K562 (cell line): ENCODE measurements at regions not wholly inside any gene's neighbourhood (a gene's known extent, or its start where the extent isn't known, plus 50 kb on each side); places are given as distances from the start of the nearest gene placed in this dataset.

Source experiments
- ATAC-seq: fragments of 200-7000 bp; cut with Tn5 transposase; 3 replicates; pipeline ENCODE4 v1.9.1; 2020; ENCODE audit warnings: moderate library complexity
- BruUV-seq: library from RNA; stranded (reverse); fragments of 400-500 nt; replicated peaks from 2 replicates; lab custom pipeline; 2021; lab: Mats Ljungman, UMichigan
- CTCF ChIA-PET: fragments of 300-600 bp; formaldehyde crosslinking; extraction: SDS; loops from one replicate; lab custom pipeline; 2021; ENCODE audit warnings: low intra/inter-chr PET ratio; lab: Yijun Ruan, JAX
- POLR2A ChIA-PET: fragments of 300-600, 350-650 bp; sonication (Branson Sonifier 250); formaldehyde crosslinking; extraction: SDS; loops from one replicate; lab custom pipeline; 2021; ENCODE audit warnings: antibody characterized with exemption, inconsistent platforms; lab: Yijun Ruan, JAX
- DNase-seq, 4 experiments: peaks; one replicate each; pipeline versions ENCODE4 v3.0.0 to v3.0.0-alpha.2; 2011 to 2018; ENCODE audit warnings: low spot score in 3 of 4, mixed read lengths in 3 of 4; ENCODE audit errors: extremely low read depth in 1 of 4
- FAIRE-seq: peaks from 2 replicates; lab custom pipeline; 2011; peaks lifted over from hg19 to GRCh38; lab: Jason Lieb, UNC
- H2AFZ ChIP-seq: 2 replicates; pipeline ENCODE4 v1.6.0; 2011; ENCODE audit warnings: low read depth, low read length, control low read depth, inconsistent platforms
- H3K27ac ChIP-seq: fragments of 200-600 bp; 3 replicates; pipeline ENCODE4 v1.8.0; 2011; ENCODE audit warnings: low read depth, mild to moderate bottlenecking, control low read depth, inconsistent platforms, low read length, moderate library complexity, mixed read lengths; ENCODE audit errors: extremely low read depth
- H3K27me3 ChIP-seq, 2 experiments: fragments of 300-600 bp in 1 of 2; 2 replicates in 1 of 2; 3 replicates in 1 of 2; pipeline versions ENCODE4 v1.6.0 to v1.8.0; 2011; ENCODE audit warnings: inconsistent platforms in 2 of 2, low read length in 2 of 2, mild to moderate bottlenecking in 1 of 2, mixed read lengths in 1 of 2, moderate library complexity in 1 of 2; ENCODE audit not compliant: control insufficient read depth in 2 of 2, insufficient read depth in 2 of 2
- H3K36me3 ChIP-seq: fragments of 300-600 bp; 3 replicates; pipeline ENCODE4 v1.8.0; 2011; ENCODE audit warnings: mild to moderate bottlenecking, low read length, inconsistent platforms; ENCODE audit not compliant: control insufficient read depth, insufficient read depth
- H3K4me1 ChIP-seq, 2 experiments: fragments of 200-600 bp in 1 of 2; replicated peaks in 1 of 2; 2 replicates in 1 of 2; 3 replicates in 1 of 2; pipeline versions ENCODE4 v1.5.1 to v1.8.0; 2011; ENCODE audit warnings: inconsistent platforms in 2 of 2, low read length in 2 of 2, mild to moderate bottlenecking in 1 of 2, mixed read lengths in 1 of 2, moderate library complexity in 1 of 2; ENCODE audit not compliant: control insufficient read depth in 2 of 2, insufficient read depth in 2 of 2
- H3K4me2 ChIP-seq: 2 replicates; pipeline ENCODE4 v1.6.1; 2011; ENCODE audit warnings: low read length, control low read depth, inconsistent platforms, mixed read lengths; ENCODE audit not compliant: insufficient read depth
- H3K4me3 ChIP-seq: fragments of 200-600 bp; sonication (generic), shearing (Covaris generic); 2 replicates; pipeline ENCODE4 v1.5.1; 2016; ENCODE audit warnings: control low read depth, inconsistent platforms
- H3K79me2 ChIP-seq: fragments of 200-600 bp; 3 replicates; pipeline ENCODE4 v1.8.0; 2011; ENCODE audit warnings: low read length, inconsistent platforms; ENCODE audit not compliant: control insufficient read depth, insufficient read depth
- H3K9ac ChIP-seq, 2 experiments: 2 replicates each; pipeline versions ENCODE4 v1.6.0 to v1.6.1; 2011; ENCODE audit warnings: low read depth in 2 of 2, low read length in 2 of 2, control low read depth in 1 of 2, inconsistent platforms in 1 of 2, mild to moderate bottlenecking in 1 of 2, mixed read lengths in 1 of 2; ENCODE audit not compliant: insufficient read depth in 1 of 2
- H3K9me1 ChIP-seq: one replicate; pipeline ENCODE4 v1.6.0; 2011; ENCODE audit warnings: inconsistent platforms, mild to moderate bottlenecking, low read length, moderate library complexity; ENCODE audit not compliant: control insufficient read depth, insufficient read depth
- H3K9me3 ChIP-seq: replicated peaks from 2 replicates; pipeline ENCODE4 v1.5.1; 2011; ENCODE audit warnings: low read depth, low read length, inconsistent platforms; ENCODE audit not compliant: control insufficient read depth, insufficient read depth
- H4K20me1 ChIP-seq: replicated peaks from 2 replicates; pipeline ENCODE4 v1.6.1; 2011; ENCODE audit warnings: low read length, inconsistent platforms, mixed read lengths; ENCODE audit not compliant: control insufficient read depth, insufficient read depth
- BRCA1 ChIP-seq, 2 experiments: fragments of 450-650 bp in 1 of 2; sonication (generic) in 1 of 2; formaldehyde crosslinking in 1 of 2; IDR thresholded peaks; 2 replicates each; pipeline versions ENCODE4 v1.5.0 to v1.6.1; 2017 to 2020; ENCODE audit warnings: mild to moderate bottlenecking in 1 of 2, missing genetic modification reagents in 1 of 2
- C11orf30 ChIP-seq: fragments of 450-650 bp; IDR thresholded peaks from 2 replicates; pipeline ENCODE4 v1.6.1; 2016; ENCODE audit warnings: low read depth, mild to moderate bottlenecking
- KAT8 ChIP-seq: fragments of 450-650 bp; IDR thresholded peaks from 2 replicates; pipeline ENCODE4 v1.6.1; 2016; ENCODE audit warnings: low read depth, mild to moderate bottlenecking
- MAFF ChIP-seq: IDR thresholded peaks from 2 replicates; pipeline ENCODE4 v1.6.1; 2012; ENCODE audit warnings: low read length, improper control_type of control experiment
- MAFG ChIP-seq: fragments of 450-650 bp; conservative IDR thresholded peaks from 2 replicates; pipeline ENCODE4 v1.6.1; 2016; ENCODE audit warnings: missing genetic modification characterization, missing compliant biosample characterization
- MAFK ChIP-seq: IDR thresholded peaks from 2 replicates; pipeline ENCODE4 v1.6.1; 2011; ENCODE audit warnings: low read length, improper control_type of control experiment
- MAX ChIP-seq: sonication (generic); formaldehyde crosslinking; IDR thresholded peaks from 2 replicates; pipeline ENCODE4 v1.9.0; 2022; ENCODE audit warnings: mild to moderate bottlenecking, missing genetic modification reagents
- NFE2L1 ChIP-seq: fragments of 450-650 bp; IDR thresholded peaks from 2 replicates; pipeline ENCODE4 v1.6.1; 2016; ENCODE audit warnings: missing genetic modification characterization, low read depth, mild to moderate bottlenecking, missing compliant biosample characterization, moderate library complexity, borderline replicate concordance
- RAD51 ChIP-seq: fragments of 450-650 bp; IDR thresholded peaks from 2 replicates; pipeline ENCODE4 v1.7.1; 2016; ENCODE audit warnings: low read depth, mild to moderate bottlenecking, borderline replicate concordance
- RBM17 ChIP-seq: fragments of 200-400 bp; formaldehyde crosslinking; IDR thresholded peaks from 2 replicates; pipeline ENCODE4 v1.6.1; 2017; ENCODE audit warnings: low read depth, mild to moderate bottlenecking, low read length, borderline replicate concordance
- SP2 ChIP-seq: IDR thresholded peaks from 2 replicates; pipeline ENCODE4 v1.6.1; 2011; ENCODE audit warnings: mild to moderate bottlenecking, low read depth, low read length, moderate library complexity; ENCODE audit not compliant: poor library complexity, severe bottlenecking; ENCODE audit errors: extremely low read depth
- U2AF2 ChIP-seq: fragments of 200-400 bp; formaldehyde crosslinking; optimal IDR thresholded peaks from 2 replicates; pipeline ENCODE3; 2017; ENCODE audit warnings: low read depth, mild to moderate bottlenecking, low read length
- ZBTB34 ChIP-seq: fragments of 250-450 bp; sonication (Bioruptor Pico); IDR thresholded peaks from 2 replicates; pipeline ENCODE4 v1.8.0; 2021; ENCODE audit warnings: mild to moderate bottlenecking, moderate library complexity
- ZEB2 ChIP-seq: fragments of 450-650 bp; IDR thresholded peaks from 2 replicates; pipeline ENCODE4 v1.6.1; 2016
- ZNF143 ChIP-seq: sonication (generic); formaldehyde crosslinking; IDR thresholded peaks from 2 replicates; pipeline ENCODE4 v1.9.0; 2022; ENCODE audit warnings: mild to moderate bottlenecking, missing genetic modification reagents
- ZNF165 ChIP-seq: fragments of 250-450 bp; sonication (Bioruptor Pico); IDR thresholded peaks from 2 replicates; pipeline ENCODE4 v1.4.0; 2020; ENCODE audit warnings: borderline replicate concordance
- ZNF274 ChIP-seq: IDR thresholded peaks from 2 replicates; pipeline ENCODE4 v1.6.1; 2011; ENCODE audit warnings: low read depth, mild to moderate bottlenecking, low read length, moderate library complexity, borderline replicate concordance
- ZNF316 ChIP-seq: fragments of 450-650 bp; IDR thresholded peaks from 2 replicates; pipeline ENCODE4 v1.6.1; 2016
- WGBS: fragments of 100-300 bp; shearing (Covaris generic); methylation state at CpG from one replicate; pipeline ENCODE4 v1.1.6; 2016; ENCODE audit warnings: low coverage, mixed read lengths; ENCODE audit not compliant: insufficient coverage; ENCODE audit errors: missing lambda C conversion rate; 5-methylcytosine and 5-hydroxymethylcytosine counted together
- in situ Hi-C: fragments of 300-500 bp; cut with MboI; formaldehyde crosslinking; loops from 4 replicates; pipeline ENCODE4 v1.15.0; 2018; ENCODE audit warnings: inconsistent platforms, mixed read lengths
- intact Hi-C: fragments of 100-400 bp; cut with micrococcal nuclease; formaldehyde crosslinking; loops from 2 replicates; pipeline ENCODE4 v1.14.2; 2022

GRCh38 chr18:34640276-34640675 lies 69.8 kb upstream of the DTNA start:
- peak; percentile 64 for TF ChIP-seq C11orf30
- peak; percentile 90 for TF ChIP-seq MAFF
- no peak for TF ChIP-seq ZNF274
- peak; percentile 78 for TF ChIP-seq MAFG (tag)
- TF ChIP-seq ZNF316, result peak; percentile 69; the same call in 1 of the 2 replicates
- peak; percentile 94 for TF ChIP-seq MAFK
- WGBS, result 0% methylated on average over 1 of the region's 1 CpG
- CTCF ChIA-PET, result no interaction called here

GRCh38 chr18:34643989-34644388 lies 66.1 kb upstream of the DTNA start:
- no peaks in the 10 kb centered on the region for H3K9me1 ChIP-seq
- CTCF ChIA-PET, result no interaction called here
- no peaks in the 10 kb centered on the region for H4K20me1 ChIP-seq
- TF ChIP-seq RBM17 (no peak), NFE2L1 (tag) (no peak), ZEB2 (no peak), ZNF165 (no peak), SP2 (no peak), RAD51 (no peak), BRCA1 (IDR thresholded peaks at IDR 0.05) (no peak), BRCA1 (CRISPR knock-in tag; IDR thresholded peaks at IDR 0.05) (no peak), U2AF2 (no peak), MAFG (tag) (no peak), ZNF143 (CRISPR knock-in tag) (no peak), KAT8 (no peak), ZBTB34 (CRISPR knock-in tag) (no peak), MAX (no peak)
- TF ChIP-seq, all 486 proteins: peak for 0
- no peak overlapping the region for H3K9ac ChIP-seq
- no peaks in the 10 kb centered on the region for H3K27me3 ChIP-seq
- POLR2A ChIA-PET, result no interaction called here
- in situ Hi-C loops, result no loop called here
- intact Hi-C loops, result no loop called here
- no peak overlapping the region for H3K4me2 ChIP-seq
- no peak overlapping the region for H2AFZ ChIP-seq
- no peaks in the 10 kb centered on the region for H3K36me3 ChIP-seq
- no peak overlapping the region for H3K27ac ChIP-seq
- WGBS, result 0% methylated on average over 2 of the region's 2 CpGs
- ATAC-seq (no peak), DNase-seq (no peak), FAIRE-seq (no peak)
- H3K4me3 ChIP-seq, result no peak overlapping the region
- H3K79me2 ChIP-seq, result no peaks in the 10 kb centered on the region
- BruUV-seq, result no TSS peak
- H3K4me1 ChIP-seq, result no peaks in the 10 kb centered on the region
- no peaks in the 10 kb centered on the region; the same call in 1 of the 2 replicates for H3K9me3 ChIP-seq

More at GRCh38 chr18:34640276-34640675, 69.8 kb upstream of the DTNA start:
- no TSS peak for BruUV-seq
- Histone ChIP-seq H3K4me2 (no peak overlapping the region), H3K36me3 (no peaks in the 10 kb centered on the region), H3K79me2 (no peaks in the 10 kb centered on the region), H3K9ac (no peak overlapping the region), H3K4me3 (no peak overlapping the region), H2AFZ (no peak overlapping the region), H3K9me3 (no peaks in the 10 kb centered on the region; the same call in 1 of the 2 replicates), H3K27ac (no peak overlapping the region), H3K4me1 (no peaks in the 10 kb centered on the region), H3K9me1 (no peaks in the 10 kb centered on the region), H4K20me1 (no peaks in the 10 kb centered on the region), H3K27me3 (no peaks in the 10 kb centered on the region)
- no peak for ATAC-seq
- no peak for FAIRE-seq
- POLR2A ChIA-PET, result no interaction called here
- no peak for DNase-seq
- intact Hi-C loops (no loop called here), in situ Hi-C loops (no loop called here)
